HepG2 (cell line): ENCODE measurements at regions not wholly inside any gene's neighbourhood (a gene's known extent, or its start where the extent isn't known, plus 50 kb on each side); places are given as distances from the start of the nearest gene placed in this dataset.

Experiments used
- ATAC-seq: fragments of 200-7000 bp; cut with Tn5 transposase; 3 replicates; pipeline ENCODE4 v1.9.1; 2020; ENCODE audit warnings: mild to moderate bottlenecking, moderate library complexity
- BruUV-seq: library from RNA; stranded (reverse); fragments of 400-500 nt; replicated peaks from 2 replicates; lab custom pipeline; 2021; lab: Mats Ljungman, UMichigan
- CTCF ChIA-PET: fragments of 300-600 bp; formaldehyde crosslinking; extraction: SDS; loops from one replicate; lab custom pipeline; 2021; ENCODE audit warnings: low total read pairs, inconsistent platforms, low intra/inter-chr PET ratio; lab: Yijun Ruan, JAX
- POLR2A ChIA-PET: fragments of 350-600 bp; sonication (Branson Sonifier 250); formaldehyde crosslinking; loops from one replicate; lab custom pipeline; 2020; ENCODE audit warnings: antibody characterized with exemption, inconsistent platforms; lab: Yijun Ruan, JAX
- DNase-seq: peaks from one replicate; pipeline ENCODE4 v3.0.0-alpha.2; 2015; ENCODE audit warnings: low spot score
- FAIRE-seq: peaks from 3 replicates; lab custom pipeline; 2011; peaks lifted over from hg19 to GRCh38; lab: Jason Lieb, UNC
- H2AFZ ChIP-seq: one replicate; pipeline ENCODE4 v1.6.1; 2011; ENCODE audit warnings: low read length, inconsistent platforms
- H3K27ac ChIP-seq: fragments of 300-600 bp; 3 replicates; pipeline ENCODE4 v1.8.0; 2011; ENCODE audit warnings: mixed run types, mild to moderate bottlenecking, mixed read lengths, low read length, inconsistent platforms; ENCODE audit not compliant: insufficient read depth; ENCODE audit errors: extremely low read length
- H3K27me3 ChIP-seq, 2 experiments: fragments of 200-600 bp in 1 of 2; 2 replicates in 1 of 2; 3 replicates in 1 of 2; pipeline versions ENCODE4 v1.6.0 to v1.8.0; 2011; ENCODE audit warnings: low read length in 2 of 2, mild to moderate bottlenecking in 2 of 2, moderate library complexity in 2 of 2, inconsistent platforms in 1 of 2; ENCODE audit not compliant: insufficient read depth in 2 of 2, control insufficient read depth in 1 of 2
- H3K36me3 ChIP-seq, 2 experiments: fragments of 200-600 bp in 1 of 2; replicated peaks in 1 of 2; 2 replicates in 1 of 2; 3 replicates in 1 of 2; pipeline versions ENCODE4 v1.5.1 to v1.8.0; 2011; ENCODE audit warnings: low read length in 2 of 2, inconsistent platforms in 1 of 2; ENCODE audit not compliant: insufficient read depth in 2 of 2, control insufficient read depth in 1 of 2
- H3K4me1 ChIP-seq: 2 replicates; pipeline ENCODE4 v1.5.1; 2012; ENCODE audit warnings: low read length, inconsistent platforms; ENCODE audit not compliant: insufficient read depth
- H3K4me2 ChIP-seq: 2 replicates; pipeline ENCODE4 v1.6.0; 2011; ENCODE audit warnings: low read depth, low read length, inconsistent platforms
- H3K4me3 ChIP-seq, 3 experiments: fragments of 200-600 bp in 1 of 3; sonication (generic), shearing (Covaris generic) in 1 of 3; replicated peaks in 1 of 3; 2 replicates each; pipeline ENCODE4 v1.5.1; 2011 to 2016; ENCODE audit warnings: low read length in 3 of 3, inconsistent platforms in 2 of 3, low read depth in 2 of 3, mild to moderate bottlenecking in 2 of 3, control low read depth in 1 of 3, mixed read lengths in 1 of 3; ENCODE audit not compliant: insufficient read depth in 1 of 3
- H3K79me2 ChIP-seq: one replicate; pipeline ENCODE4 v1.6.1; 2011; ENCODE audit warnings: low read length, inconsistent platforms; ENCODE audit not compliant: insufficient read depth
- H3K9ac ChIP-seq: 2 replicates; pipeline ENCODE4 v1.6.0; 2011; ENCODE audit warnings: mild to moderate bottlenecking, low read depth, low read length, inconsistent platforms; ENCODE audit not compliant: insufficient read depth
- H3K9me3 ChIP-seq: 2 replicates; pipeline ENCODE4 v1.5.1; 2012; ENCODE audit warnings: mild to moderate bottlenecking, low read length
- H4K20me1 ChIP-seq: 2 replicates; pipeline ENCODE4 v1.6.0; 2011; ENCODE audit warnings: inconsistent platforms, mild to moderate bottlenecking, low read length, moderate library complexity; ENCODE audit not compliant: insufficient read depth
- DPF2 ChIP-seq: sonication (generic); formaldehyde crosslinking; IDR thresholded peaks from 2 replicates; pipeline ENCODE4 v1.4.0; 2020; ENCODE audit warnings: mild to moderate bottlenecking, low read depth, missing genetic modification reagents, borderline replicate concordance
- HDAC1 ChIP-seq: sonication (generic); formaldehyde crosslinking; IDR thresholded peaks from 2 replicates; pipeline ENCODE4 v1.5.1; 2020; ENCODE audit warnings: mild to moderate bottlenecking, missing genetic modification reagents
- JUND ChIP-seq: sonication (generic); formaldehyde crosslinking; IDR thresholded peaks from 2 replicates; pipeline ENCODE4 v1.8.0; 2022; ENCODE audit warnings: mild to moderate bottlenecking, missing genetic modification reagents
- MEF2D ChIP-seq: sonication (generic); formaldehyde crosslinking; IDR thresholded peaks from 2 replicates; pipeline ENCODE4 v1.5.1; 2020; ENCODE audit warnings: mild to moderate bottlenecking, missing genetic modification reagents
- NFIB ChIP-seq: sonication (generic); formaldehyde crosslinking; IDR thresholded peaks from 2 replicates; pipeline ENCODE4 v1.9.0; 2021; ENCODE audit warnings: missing genetic modification reagents, mild to moderate bottlenecking, borderline replicate concordance
- ONECUT2 ChIP-seq: sonication (generic); formaldehyde crosslinking; IDR thresholded peaks from 2 replicates; pipeline ENCODE4 v1.4.0; 2020; ENCODE audit warnings: missing genetic modification reagents
- SMARCE1 ChIP-seq: fragments of 450-650 bp; IDR thresholded peaks from 2 replicates; pipeline ENCODE4 v1.6.1; 2017; ENCODE audit warnings: borderline replicate concordance
- WIZ ChIP-seq: sonication (generic); formaldehyde crosslinking; IDR thresholded peaks from 2 replicates; pipeline ENCODE4 v1.5.1; 2020; ENCODE audit warnings: mild to moderate bottlenecking, missing genetic modification reagents
- ZFP36L1 ChIP-seq: sonication (generic); formaldehyde crosslinking; IDR thresholded peaks from 2 replicates; pipeline ENCODE4 v1.8.0; 2022; ENCODE audit warnings: mild to moderate bottlenecking, missing genetic modification reagents, moderate library complexity
- ZNF230 ChIP-seq: sonication (generic); formaldehyde crosslinking; IDR thresholded peaks from 2 replicates; pipeline ENCODE4 v1.4.0; 2020; ENCODE audit warnings: mild to moderate bottlenecking, missing genetic modification reagents
- ZNF292 ChIP-seq: sonication (generic); formaldehyde crosslinking; IDR thresholded peaks from 2 replicates; pipeline ENCODE4 v1.8.1; 2022; ENCODE audit warnings: mild to moderate bottlenecking, low read depth, missing genetic modification reagents, borderline replicate concordance
- ZNF670 ChIP-seq: sonication (generic); formaldehyde crosslinking; IDR thresholded peaks from 2 replicates; pipeline ENCODE4 v1.8.0; 2022; ENCODE audit warnings: mild to moderate bottlenecking, missing genetic modification reagents, borderline replicate concordance
- ZNF740 ChIP-seq: sonication (generic); formaldehyde crosslinking; IDR thresholded peaks from 2 replicates; pipeline ENCODE4 v1.4.0; 2020; ENCODE audit warnings: missing genetic modification reagents
- ZNF879 ChIP-seq: sonication (generic); formaldehyde crosslinking; IDR thresholded peaks from 2 replicates; pipeline ENCODE4 v1.8.1; 2023; ENCODE audit warnings: missing genetic modification reagents
- WGBS: methylation state at CpG from one replicate; pipeline ENCODE4 v1.1.6; 2017; ENCODE audit warnings: low lambda C conversion rate; 5-methylcytosine and 5-hydroxymethylcytosine counted together
- in situ Hi-C: cut with HindIII; loops from 2 replicates; pipeline ENCODE4 v1.10.0; 2017; ENCODE audit warnings: low pct_unique_long_range_greater_than_20kb; ENCODE audit not compliant: extremely low pct_ligation_motif_present
- intact Hi-C: fragments of 100-400 bp; cut with micrococcal nuclease; formaldehyde crosslinking; loops from one replicate; pipeline ENCODE4 v1.10.0; 2022; ENCODE audit not compliant: unreplicated experiment
- TF ChIP-seq, protein P1 (sequence below): sonication (generic); formaldehyde crosslinking; IDR thresholded peaks from 2 replicates; pipeline ENCODE4 v1.4.0; 2020; ENCODE audit warnings: low read depth, mild to moderate bottlenecking, missing genetic modification reagents

DNA sequence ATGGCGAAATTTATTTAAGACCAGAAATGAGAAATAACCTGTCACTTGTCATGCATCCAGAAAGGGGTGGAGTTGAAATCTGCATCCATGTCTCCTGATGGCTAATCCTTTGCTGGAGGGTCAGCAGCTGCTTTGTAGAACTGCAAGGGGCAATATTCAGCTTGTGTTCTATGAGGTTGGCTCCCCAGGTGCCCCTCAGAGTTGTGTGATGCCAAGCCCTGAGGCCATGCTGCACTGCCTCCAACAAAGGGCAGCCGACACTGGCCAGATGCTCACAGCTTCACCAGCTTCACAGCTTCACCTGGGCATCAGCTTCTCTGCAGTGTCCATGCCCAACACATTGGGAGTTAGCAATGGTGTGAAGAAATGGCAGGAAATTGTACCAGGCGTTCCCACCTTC, 64.0 kb upstream of the TMEM72 start:
- 20% methylated on average over 3 of the region's 3 CpGs for WGBS

GRCh38 chr10:44848211-44848610, 62.9 kb upstream of the TMEM72 start:
- no peak overlapping the region for H2AFZ ChIP-seq

More for the DNA sequence above, 64.0 kb upstream of the TMEM72 start:
- Histone ChIP-seq H3K4me2 (no peak overlapping the region), H4K20me1 (no peaks in the 10 kb centered on the region), H3K4me1 (no peaks in the 10 kb centered on the region)
- ChIA-PET POLR2A (no interaction called here), CTCF (no interaction called here)
- TF ChIP-seq, protein P1, sequence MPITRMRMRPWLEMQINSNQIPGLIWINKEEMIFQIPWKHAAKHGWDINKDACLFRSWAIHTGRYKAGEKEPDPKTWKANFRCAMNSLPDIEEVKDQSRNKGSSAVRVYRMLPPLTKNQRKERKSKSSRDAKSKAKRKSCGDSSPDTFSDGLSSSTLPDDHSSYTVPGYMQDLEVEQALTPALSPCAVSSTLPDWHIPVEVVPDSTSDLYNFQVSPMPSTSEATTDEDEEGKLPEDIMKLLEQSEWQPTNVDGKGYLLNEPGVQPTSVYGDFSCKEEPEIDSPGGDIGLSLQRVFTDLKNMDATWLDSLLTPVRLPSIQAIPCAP (CRISPR knock-in tag) = no peak
- TF ChIP-seq WIZ (no peak), ONECUT2 (no peak), HDAC1 (CRISPR knock-in tag) (no peak), ZNF230 (CRISPR knock-in tag) (no peak), ZNF879 (no peak), MEF2D (CRISPR knock-in tag) (no peak), ZNF670 (CRISPR knock-in tag) (no peak), DPF2 (CRISPR knock-in tag) (no peak), ZNF292 (CRISPR knock-in tag) (no peak)
- TF ChIP-seq, all 625 proteins: peak for 0
- in situ Hi-C loops (no loop called here), intact Hi-C loops (no loop called here)
- Histone ChIP-seq H2AFZ (no peak overlapping the region), H3K9ac (no peak overlapping the region), H3K9me3 (no peaks in the 10 kb centered on the region), H3K4me3 (no peak overlapping the region), H3K36me3 (no peaks in the 10 kb centered on the region), H3K27ac (no peak overlapping the region), H3K79me2 (no peaks in the 10 kb centered on the region), H3K27me3 (no peaks in the 10 kb centered on the region; a peak in 1 of 5 replicates)
- no TSS peak for BruUV-seq
- FAIRE-seq = no peak
- no peak for DNase-seq
- ATAC-seq = no peak

More at GRCh38 chr10:44848211-44848610, 62.9 kb upstream of the TMEM72 start:
- 10% methylated on average over 2 of the region's 4 CpGs for WGBS
- H3K4me1 ChIP-seq = no peaks in the 10 kb centered on the region
- no TSS peak for BruUV-seq
- ChIA-PET CTCF (no interaction called here), POLR2A (no interaction called here)
- H3K27me3 ChIP-seq = no peaks in the 10 kb centered on the region; a peak in 1 of 5 replicates
- TF ChIP-seq SMARCE1 (no peak), ZNF740 (CRISPR knock-in tag) (no peak), NFIB (CRISPR knock-in tag) (no peak), JUND (CRISPR knock-in tag) (no peak), ZFP36L1 (CRISPR knock-in tag) (no peak)
- no peak overlapping the region for H3K27ac ChIP-seq
- ATAC-seq (no peak), DNase-seq (no peak), FAIRE-seq (no peak)
- no peak overlapping the region for H3K4me3 ChIP-seq
- no peaks in the 10 kb centered on the region for H3K79me2 ChIP-seq
- no peaks in the 10 kb centered on the region for H4K20me1 ChIP-seq
- H3K9ac ChIP-seq = no peak overlapping the region
- no peaks in the 10 kb centered on the region for H3K36me3 ChIP-seq
- H3K9me3 ChIP-seq = no peaks in the 10 kb centered on the region
- intact Hi-C loops (no loop called here), in situ Hi-C loops (no loop called here)
- H3K4me2 ChIP-seq = no peak overlapping the region
